Progenitor cell of endocrine pancreas (in vitro differentiated cells): ENCODE measurements at regions not wholly inside any gene's neighbourhood (a gene's known extent, or its start where the extent isn't known, plus 50 kb on each side); places are given as distances from the start of the nearest gene placed in this dataset.

Source experiments
- DNase-seq: peaks from one replicate; pipeline ENCODE4 v3.0.0; 2021; ENCODE audit warnings: low spot score; ENCODE audit not compliant: unreplicated experiment
- H3K27ac Mint-ChIP-seq: 2 replicates; pipeline ENCODE4 v1.8.0; 2021; ENCODE audit warnings: mild to moderate bottlenecking, moderate library complexity, mixed read lengths
- H3K27me3 Mint-ChIP-seq: 2 replicates; pipeline ENCODE4 v1.8.0; 2021; ENCODE audit warnings: mixed read lengths
- H3K36me3 Mint-ChIP-seq: 2 replicates; pipeline ENCODE4 v1.8.0; 2022; ENCODE audit warnings: mixed read lengths; ENCODE audit not compliant: insufficient read depth
- H3K4me1 Mint-ChIP-seq: 2 replicates; pipeline ENCODE4 v1.8.0; 2021; ENCODE audit warnings: low read depth, mixed read lengths
- H3K4me3 Mint-ChIP-seq: 2 replicates; pipeline ENCODE4 v1.8.0; 2021; ENCODE audit warnings: low read depth, mild to moderate bottlenecking, moderate library complexity, mixed read lengths
- H3K9me3 Mint-ChIP-seq: 2 replicates; pipeline ENCODE4 v1.8.0; 2021; ENCODE audit warnings: low read depth, mixed read lengths
- TF ChIP-seq, protein P1 (sequence below): fragments of 200-600 bp; sonication (generic); IDR thresholded peaks from one replicate; pipeline ENCODE4 v1.5.0; 2021; ENCODE audit warnings: antibody characterized with exemption, mild to moderate bottlenecking; ENCODE audit not compliant: unreplicated experiment

- H3K27me3 Mint-ChIP-seq, result no peaks in the 10 kb centered on the region
These were observed 70.7 kb upstream of the VEPH1 start for GRCh38 chr3:157573780-157574378.

DNA sequence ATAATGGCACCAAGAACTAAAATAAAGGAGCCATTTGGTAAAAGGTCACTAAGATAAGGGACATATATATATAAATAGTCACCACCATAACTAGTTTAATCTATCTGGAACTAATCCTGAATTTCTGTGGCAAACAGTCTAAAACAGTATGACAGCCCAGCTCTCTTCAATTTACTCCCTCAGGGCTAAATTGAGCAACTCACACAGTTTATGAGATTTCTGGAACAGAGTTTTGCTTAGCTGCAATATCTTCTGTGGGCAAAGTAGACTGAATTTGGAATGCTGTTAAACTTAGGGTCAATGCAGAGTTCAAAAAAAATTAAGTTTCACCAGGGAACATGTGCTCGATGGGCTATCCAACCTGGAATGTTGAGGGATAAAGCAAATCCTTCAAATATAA is 70.1 kb upstream of the VEPH1 start:
- Mint-ChIP-seq H3K36me3 (no peaks in the 10 kb centered on the region), H3K4me3 (no peak overlapping the region), H3K9me3 (no peaks in the 10 kb centered on the region), H3K27me3 (no peaks in the 10 kb centered on the region), H3K27ac (no peak overlapping the region), H3K4me1 (peaks cover 19% of the 10 kb centered on the region)
- DNase-seq, result no peak
- TF ChIP-seq, protein P1, sequence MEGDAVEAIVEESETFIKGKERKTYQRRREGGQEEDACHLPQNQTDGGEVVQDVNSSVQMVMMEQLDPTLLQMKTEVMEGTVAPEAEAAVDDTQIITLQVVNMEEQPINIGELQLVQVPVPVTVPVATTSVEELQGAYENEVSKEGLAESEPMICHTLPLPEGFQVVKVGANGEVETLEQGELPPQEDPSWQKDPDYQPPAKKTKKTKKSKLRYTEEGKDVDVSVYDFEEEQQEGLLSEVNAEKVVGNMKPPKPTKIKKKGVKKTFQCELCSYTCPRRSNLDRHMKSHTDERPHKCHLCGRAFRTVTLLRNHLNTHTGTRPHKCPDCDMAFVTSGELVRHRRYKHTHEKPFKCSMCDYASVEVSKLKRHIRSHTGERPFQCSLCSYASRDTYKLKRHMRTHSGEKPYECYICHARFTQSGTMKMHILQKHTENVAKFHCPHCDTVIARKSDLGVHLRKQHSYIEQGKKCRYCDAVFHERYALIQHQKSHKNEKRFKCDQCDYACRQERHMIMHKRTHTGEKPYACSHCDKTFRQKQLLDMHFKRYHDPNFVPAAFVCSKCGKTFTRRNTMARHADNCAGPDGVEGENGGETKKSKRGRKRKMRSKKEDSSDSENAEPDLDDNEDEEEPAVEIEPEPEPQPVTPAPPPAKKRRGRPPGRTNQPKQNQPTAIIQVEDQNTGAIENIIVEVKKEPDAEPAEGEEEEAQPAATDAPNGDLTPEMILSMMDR, result no peak

More at GRCh38 chr3:157573780-157574378, 70.7 kb upstream of the VEPH1 start:
- Mint-ChIP-seq H3K4me3 (no peak overlapping the region), H3K27ac (peak overlapping the region; percentile 40), H3K36me3 (no peaks in the 10 kb centered on the region), H3K4me1 (peaks cover 19% of the 10 kb centered on the region), H3K9me3 (peaks cover 1% of the 10 kb centered on the region)
- TF ChIP-seq, protein P1, result no peak
- no peak for DNase-seq

DNA sequence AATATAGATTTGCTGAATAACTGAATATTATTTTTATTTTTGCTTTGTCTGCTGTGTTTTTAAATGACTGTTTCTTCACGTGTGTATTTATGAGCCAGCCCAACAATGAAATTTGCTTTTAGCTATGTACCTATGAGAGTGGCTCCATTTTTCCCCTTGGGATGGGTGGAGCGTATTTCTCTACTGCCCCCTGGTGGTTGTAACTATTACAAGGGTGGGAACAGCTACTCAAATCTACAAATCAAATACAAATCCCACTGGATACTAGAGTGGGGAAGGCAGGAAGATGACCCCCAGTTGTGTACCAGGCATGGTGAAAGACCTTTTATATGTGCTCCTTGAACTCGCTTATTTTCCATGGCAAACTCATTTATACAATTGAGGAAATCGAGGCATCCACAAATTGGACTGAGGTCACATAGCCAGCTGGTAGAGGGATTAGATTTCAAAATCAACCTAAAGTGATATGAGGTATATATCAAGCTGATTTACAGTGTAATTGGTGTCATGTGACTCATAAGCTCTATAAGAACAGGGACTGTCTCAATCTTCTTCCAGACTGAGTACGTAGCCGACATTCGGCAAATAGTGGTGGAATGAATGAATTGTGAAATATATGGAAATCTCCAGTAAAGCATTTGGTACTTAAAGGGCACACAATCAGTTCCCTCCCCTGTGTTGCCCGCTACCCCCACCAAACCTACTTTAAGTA is 69.5 kb upstream of the VEPH1 start:
- no peak overlapping the region for H3K27ac Mint-ChIP-seq
- DNase-seq, result no peak
- no peaks in the 10 kb centered on the region for H3K36me3 Mint-ChIP-seq
- H3K4me1 Mint-ChIP-seq, result peaks cover 19% of the 10 kb centered on the region
- no peaks in the 10 kb centered on the region for H3K27me3 Mint-ChIP-seq
- TF ChIP-seq, protein P1, result peak; percentile 63
- H3K4me3 Mint-ChIP-seq, result no peak overlapping the region
- no peaks in the 10 kb centered on the region for H3K9me3 Mint-ChIP-seq

DNA sequence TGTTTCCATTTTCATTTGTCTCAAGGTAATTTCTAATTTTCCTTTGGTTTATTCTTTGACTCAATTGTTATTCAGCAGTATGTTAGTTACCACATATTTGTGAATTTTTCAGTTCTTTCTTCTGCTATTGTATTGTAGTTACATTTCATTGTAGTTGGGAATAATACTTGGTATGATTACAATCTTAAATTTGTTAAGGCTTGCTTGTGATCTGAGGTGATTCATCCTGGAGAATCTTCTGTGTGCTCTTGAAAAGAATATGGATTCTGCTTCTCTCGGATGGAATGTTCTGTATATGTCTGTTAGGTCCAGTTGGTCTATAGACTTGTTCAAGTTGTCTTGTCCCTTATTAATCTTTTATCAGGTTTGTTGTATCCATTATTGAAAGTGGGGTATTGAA is 63.4 kb upstream of the VEPH1 start:
- no peak overlapping the region for H3K4me3 Mint-ChIP-seq
- H3K4me1 Mint-ChIP-seq, result no peaks in the 10 kb centered on the region
- TF ChIP-seq, protein P1, result no peak
- H3K27me3 Mint-ChIP-seq, result no peaks in the 10 kb centered on the region
- H3K9me3 Mint-ChIP-seq, result no peaks in the 10 kb centered on the region
- H3K36me3 Mint-ChIP-seq, result no peaks in the 10 kb centered on the region
- no peak overlapping the region for H3K27ac Mint-ChIP-seq
- no peak for DNase-seq

- TF ChIP-seq, protein P1, result no peak
- Mint-ChIP-seq H3K27me3 (no peaks in the 10 kb centered on the region), H3K4me1 (no peaks in the 10 kb centered on the region), H3K27ac (no peak overlapping the region), H3K36me3 (no peaks in the 10 kb centered on the region), H3K4me3 (no peak overlapping the region), H3K9me3 (peaks cover 4% of the 10 kb centered on the region)
- no peak for DNase-seq
These were observed 56.2 kb upstream of the VEPH1 start for GRCh38 chr3:157559401-157559800.
